ENCODE measurements at regions not wholly inside any gene's neighbourhood (a gene's known extent, or its start where the extent isn't known, plus 50 kb on each side); places are given as distances from the start of the nearest gene placed in this dataset.

- no peak for TF ChIP-seq BRD4 (CRISPR knock-in tag; IDR thresholded peaks at IDR 0.05)
- TF ChIP-seq ZNF136 (CRISPR knock-in tag; IDR thresholded peaks at IDR 0.05; ENCODE audit: low read depth) = no peak
- TF ChIP-seq NCOA2 (CRISPR knock-in tag; IDR thresholded peaks at IDR 0.05) = no peak
- no peak for TF ChIP-seq ATF1 (CRISPR knock-in tag; IDR thresholded peaks at IDR 0.05)
- TF ChIP-seq RFXANK (CRISPR knock-in tag; IDR thresholded peaks at IDR 0.05) = no peak
- TF ChIP-seq ZSCAN9 (CRISPR knock-in tag; IDR thresholded peaks at IDR 0.05; ENCODE audit: borderline replicate concordance) = no peak
- TF ChIP-seq AFF4 (CRISPR knock-in tag; IDR thresholded peaks at IDR 0.05) = no peak
Observed at GRCh38 chr12:76142305-76142704, 57.8 kb upstream of the NAP1L1 start (continued).

GRCh38 chr12:76138656-76139055 is 54.2 kb upstream of the NAP1L1 start:
- DNase-seq (ENCODE audit: low spot score) (no peak), ATAC-seq (no peak), FAIRE-seq (no peak)
- H2AFZ ChIP-seq (ENCODE audit: low read length) = no peak overlapping the region
- H3K36me3 ChIP-seq (replicated peaks in 1 of 2; ENCODE audit: control insufficient read depth in 1 of 2, insufficient read depth in 2 of 2, low read length in 2 of 2) = no peaks in the 10 kb centered on the region
- no peak overlapping the region for H3K27ac ChIP-seq (ENCODE audit: extremely low read length, insufficient read depth, low read length)
- no peaks in the 10 kb centered on the region; a peak in 1 of 5 replicates for H3K27me3 ChIP-seq (ENCODE audit: control insufficient read depth in 1 of 2, insufficient read depth in 2 of 2, low read length in 2 of 2)
- 46% methylated on average over 2 of the region's 2 CpGs for WGBS (ENCODE audit: low lambda C conversion rate)
- TF ChIP-seq KLF16 (CRISPR knock-in tag; IDR thresholded peaks at IDR 0.05) (no peak), NAIF1 (CRISPR knock-in tag; IDR thresholded peaks at IDR 0.05; ENCODE audit: borderline replicate concordance) (no peak)
- intact Hi-C loops (cut with micrococcal nuclease; ENCODE audit: unreplicated experiment) (no loop called here), in situ Hi-C loops (cut with HindIII; ENCODE audit: extremely low pct_ligation_motif_present, low pct_unique_long_range_greater_than_20kb) (no loop called here)
- no TSS peak for BruUV-seq (replicated peaks)
- H3K79me2 ChIP-seq (ENCODE audit: insufficient read depth, low read length) = no peaks in the 10 kb centered on the region
- no peaks in the 10 kb centered on the region for H4K20me1 ChIP-seq (ENCODE audit: insufficient read depth, low read length)
- ChIA-PET POLR2A (no interaction called here), CTCF (ENCODE audit: low intra/inter-chr PET ratio, low total read pairs) (no interaction called here)
- no peak overlapping the region for H3K9ac ChIP-seq (ENCODE audit: insufficient read depth, low read depth, low read length)
- no peaks in the 10 kb centered on the region for H3K4me1 ChIP-seq (ENCODE audit: insufficient read depth, low read length)
- H3K4me3 ChIP-seq (replicated peaks in 1 of 3; ENCODE audit: insufficient read depth in 1 of 3, low read depth in 2 of 3, low read length in 3 of 3) = no peak overlapping the region
- no peak overlapping the region for H3K4me2 ChIP-seq (ENCODE audit: low read depth, low read length)
- H3K9me3 ChIP-seq (ENCODE audit: low read length) = no peaks in the 10 kb centered on the region
